ENCODE measurements at regions not wholly inside any gene's neighbourhood (a gene's known extent, or its start where the extent isn't known, plus 50 kb on each side); places are given as distances from the start of the nearest gene placed in this dataset.

- Histone ChIP-seq H3K27ac (replicated peaks) (no peak overlapping the region), H3K27me3 (ENCODE audit: insufficient read depth, poor library complexity, severe bottlenecking) (no peaks in the 10 kb centered on the region), H3K4me3 (replicated peaks; ENCODE audit: insufficient read depth, low read length) (no peak overlapping the region)
- no peak for TF ChIP-seq CTCF (IDR thresholded peaks at IDR 0.05; ENCODE audit: insufficient read depth, low read length)
- TF ChIP-seq REST (IDR thresholded peaks at IDR 0.05; ENCODE audit: insufficient replicate concordance, low read depth): no peak
- TF ChIP-seq SPI1 (IDR thresholded peaks at IDR 0.05; ENCODE audit: borderline replicate concordance, low read depth): no peak
- TF ChIP-seq POLR2AphosphoS5 (IDR thresholded peaks at IDR 0.05; ENCODE audit: low read depth): no peak
- no peak for TF ChIP-seq GABPA (IDR thresholded peaks at IDR 0.05; ENCODE audit: low read depth)
- DNase-seq (ENCODE audit: low read depth in 1 of 2, low spot score in 1 of 2): no peak
Measured at GRCh38 chr1:96649301-96649700, 72.3 kb upstream of the PTBP2 start.

DNA sequence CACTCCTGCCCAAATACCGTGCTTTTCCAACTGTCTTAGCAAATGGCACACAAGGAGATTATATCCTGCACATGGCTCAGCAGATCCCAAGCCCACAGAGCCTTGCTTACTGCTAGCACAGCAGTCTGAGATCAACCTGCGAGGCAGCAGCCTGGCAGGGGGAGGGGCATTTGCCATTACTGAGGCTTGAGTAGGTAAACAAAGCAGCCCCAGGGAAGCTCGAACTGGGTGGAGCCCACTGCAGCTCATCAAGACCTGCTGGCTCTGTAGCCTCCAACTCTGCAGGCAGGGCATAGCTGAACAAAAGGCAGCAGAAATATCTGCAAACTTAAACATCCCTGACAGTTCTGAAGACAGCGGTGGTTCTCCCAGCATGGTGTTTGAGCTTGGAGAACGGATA, 70.1 kb upstream of the PTBP2 start:
- no peak for DNase-seq (ENCODE audit: low read depth in 1 of 2, low spot score in 1 of 2)
- Histone ChIP-seq H3K4me3 (replicated peaks; ENCODE audit: insufficient read depth, low read length) (no peak overlapping the region), H3K27me3 (ENCODE audit: insufficient read depth, poor library complexity, severe bottlenecking) (no peaks in the 10 kb centered on the region), H3K27ac (replicated peaks) (no peak overlapping the region)
- TF ChIP-seq REST (IDR thresholded peaks at IDR 0.05; ENCODE audit: insufficient replicate concordance, low read depth): no peak
- TF ChIP-seq POLR2AphosphoS5 (IDR thresholded peaks at IDR 0.05; ENCODE audit: low read depth): no peak
- TF ChIP-seq SPI1 (IDR thresholded peaks at IDR 0.05; ENCODE audit: borderline replicate concordance, low read depth): no peak
- TF ChIP-seq CTCF (IDR thresholded peaks at IDR 0.05; ENCODE audit: insufficient read depth, low read length): no peak
- TF ChIP-seq GABPA (IDR thresholded peaks at IDR 0.05; ENCODE audit: low read depth): no peak

GRCh38 chr1:96660051-96660450, 61.5 kb upstream of the PTBP2 start:
- Histone ChIP-seq H3K4me3 (replicated peaks; ENCODE audit: insufficient read depth, low read length) (no peak overlapping the region), H3K27me3 (ENCODE audit: insufficient read depth, poor library complexity, severe bottlenecking) (no peaks in the 10 kb centered on the region)

More at GRCh38 chr1:96660051-96660450, 61.5 kb upstream of the PTBP2 start:
- no peak for TF ChIP-seq CTCF (IDR thresholded peaks at IDR 0.05; ENCODE audit: insufficient read depth, low read length)
- no peak for TF ChIP-seq SPI1 (IDR thresholded peaks at IDR 0.05; ENCODE audit: borderline replicate concordance, low read depth)
- TF ChIP-seq POLR2AphosphoS5 (IDR thresholded peaks at IDR 0.05; ENCODE audit: low read depth): no peak
- no peak for TF ChIP-seq REST (IDR thresholded peaks at IDR 0.05; ENCODE audit: insufficient replicate concordance, low read depth)
- TF ChIP-seq GABPA (IDR thresholded peaks at IDR 0.05; ENCODE audit: low read depth): no peak
- DNase-seq (ENCODE audit: low read depth in 1 of 2, low spot score in 1 of 2): no peak
- no peak overlapping the region for H3K27ac ChIP-seq (replicated peaks)
